HepG2 (cell line): ENCODE measurements at regions not wholly inside any gene's neighbourhood (a gene's known extent, or its start where the extent isn't known, plus 50 kb on each side); places are given as distances from the start of the nearest gene placed in this dataset.
A peak's percentile ranks its signal among the peaks of the same experiment; 100 is the strongest.

Experiments
- CBX1 ChIP-seq: IDR thresholded peaks from one replicate; pipeline ENCODE4 v1.6.1; 2016; ENCODE audit warnings: antibody characterized with exemption, low read depth
- ELF3 ChIP-seq: IDR thresholded peaks from 2 replicates; pipeline ENCODE4 v1.6.1; 2016; ENCODE audit warnings: missing genetic modification reagents, missing compliant biosample characterization
- FOSL1 ChIP-seq: sonication (generic); formaldehyde crosslinking; IDR thresholded peaks from 2 replicates; pipeline ENCODE4 v1.9.0; 2021; ENCODE audit warnings: missing genetic modification reagents, borderline replicate concordance
- HNRNPL ChIP-seq: fragments of 200-400 bp; formaldehyde crosslinking; IDR thresholded peaks from 2 replicates; pipeline ENCODE4 v1.6.1; 2017; ENCODE audit warnings: mild to moderate bottlenecking, low read depth, low read length
- NFKBIZ ChIP-seq: IDR thresholded peaks from 2 replicates; pipeline ENCODE4 v1.6.1; 2018; ENCODE audit warnings: missing genetic modification reagents, missing compliant biosample characterization
- SALL1 ChIP-seq: sonication (generic); formaldehyde crosslinking; IDR thresholded peaks from 2 replicates; pipeline ENCODE4 v1.8.0; 2022; ENCODE audit warnings: mild to moderate bottlenecking, missing genetic modification reagents
- SP5 ChIP-seq: IDR thresholded peaks from 2 replicates; pipeline ENCODE4 v1.6.1; 2016; ENCODE audit warnings: low read depth, borderline replicate concordance
- ZNF292 ChIP-seq: sonication (generic); formaldehyde crosslinking; IDR thresholded peaks from 2 replicates; pipeline ENCODE4 v1.8.1; 2022; ENCODE audit warnings: mild to moderate bottlenecking, low read depth, missing genetic modification reagents, borderline replicate concordance
- ZNF343 ChIP-seq: sonication (generic); formaldehyde crosslinking; IDR thresholded peaks from 2 replicates; pipeline ENCODE4 v1.4.0; 2020; ENCODE audit warnings: mild to moderate bottlenecking, missing genetic modification reagents
- ZNF644 ChIP-seq: IDR thresholded peaks from 2 replicates; pipeline ENCODE4 v1.6.1; 2016; ENCODE audit warnings: low read depth
- TF ChIP-seq, protein P1 (sequence below): sonication (generic); formaldehyde crosslinking; IDR thresholded peaks from 2 replicates; pipeline ENCODE4 v1.5.1; 2020; ENCODE audit warnings: missing genetic modification reagents, mild to moderate bottlenecking, borderline replicate concordance
- TF ChIP-seq, protein P2 (sequence below): sonication (generic); formaldehyde crosslinking; IDR thresholded peaks from 2 replicates; pipeline ENCODE4 v1.8.0; 2022; ENCODE audit warnings: mild to moderate bottlenecking, missing genetic modification reagents, borderline replicate concordance
- TF ChIP-seq, protein P3 (sequence below): sonication (generic); formaldehyde crosslinking; IDR thresholded peaks from 2 replicates; pipeline ENCODE4 v1.8.0; 2022; ENCODE audit warnings: mild to moderate bottlenecking, missing genetic modification reagents
- TF ChIP-seq, protein P4 (sequence below): IDR thresholded peaks from 2 replicates; pipeline ENCODE4 v1.6.1; 2018; ENCODE audit warnings: missing genetic modification reagents, mild to moderate bottlenecking, missing compliant biosample characterization
- TF ChIP-seq, protein P5 (sequence below): sonication (generic); formaldehyde crosslinking; IDR thresholded peaks from 2 replicates; pipeline ENCODE4 v1.4.0; 2020; ENCODE audit warnings: missing genetic modification reagents, borderline replicate concordance
- TF ChIP-seq, protein P6 (sequence below): sonication (generic); formaldehyde crosslinking; IDR thresholded peaks from 2 replicates; pipeline ENCODE4 v1.5.0; 2020; ENCODE audit warnings: mild to moderate bottlenecking, missing genetic modification reagents
- TF ChIP-seq, protein P7 (sequence below): IDR thresholded peaks from 2 replicates; pipeline ENCODE4 v1.6.1; 2012; ENCODE audit warnings: inconsistent platforms

DNA sequence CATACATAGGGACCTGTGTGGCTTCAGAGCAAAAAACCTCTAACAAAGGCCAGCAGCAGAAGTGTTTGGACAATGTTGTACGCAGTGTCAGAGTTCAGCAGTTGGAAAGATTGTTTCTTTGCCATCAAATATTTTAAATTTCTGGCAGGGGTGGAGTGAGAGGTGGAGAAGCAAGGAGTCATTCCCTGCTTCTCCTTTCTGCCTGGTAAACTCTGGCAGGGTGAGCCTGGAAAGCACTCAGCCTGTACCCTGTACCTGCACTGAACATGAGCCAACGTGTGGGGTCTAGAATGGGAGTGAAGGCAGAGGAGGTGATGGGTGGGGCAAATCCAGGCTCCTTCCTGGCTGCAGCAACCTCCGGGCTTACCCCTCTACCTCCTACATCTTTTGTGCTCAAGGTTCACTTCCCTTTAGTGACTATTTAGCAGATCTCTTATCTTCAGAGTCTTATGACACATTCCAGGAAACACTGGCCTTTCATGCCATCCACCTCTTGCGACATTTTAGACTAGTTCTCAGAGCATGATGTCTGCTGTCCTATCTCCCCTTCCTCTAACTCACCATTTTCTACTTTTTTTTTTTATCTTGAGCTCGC lies 445.0 kb upstream of the PIK3R1 start (continued):
- TF ChIP-seq, protein P1, sequence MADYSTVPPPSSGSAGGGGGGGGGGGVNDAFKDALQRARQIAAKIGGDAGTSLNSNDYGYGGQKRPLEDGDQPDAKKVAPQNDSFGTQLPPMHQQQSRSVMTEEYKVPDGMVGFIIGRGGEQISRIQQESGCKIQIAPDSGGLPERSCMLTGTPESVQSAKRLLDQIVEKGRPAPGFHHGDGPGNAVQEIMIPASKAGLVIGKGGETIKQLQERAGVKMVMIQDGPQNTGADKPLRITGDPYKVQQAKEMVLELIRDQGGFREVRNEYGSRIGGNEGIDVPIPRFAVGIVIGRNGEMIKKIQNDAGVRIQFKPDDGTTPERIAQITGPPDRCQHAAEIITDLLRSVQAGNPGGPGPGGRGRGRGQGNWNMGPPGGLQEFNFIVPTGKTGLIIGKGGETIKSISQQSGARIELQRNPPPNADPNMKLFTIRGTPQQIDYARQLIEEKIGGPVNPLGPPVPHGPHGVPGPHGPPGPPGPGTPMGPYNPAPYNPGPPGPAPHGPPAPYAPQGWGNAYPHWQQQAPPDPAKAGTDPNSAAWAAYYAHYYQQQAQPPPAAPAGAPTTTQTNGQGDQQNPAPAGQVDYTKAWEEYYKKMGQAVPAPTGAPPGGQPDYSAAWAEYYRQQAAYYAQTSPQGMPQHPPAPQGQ = no peak
- TF ChIP-seq ELF3 (CRISPR knock-in tag) (peak; percentile 95), FOSL1 (CRISPR knock-in tag) (0 out of 2 replicates have a peak, but pooled peaks have one; percentile 25), SALL1 (peak; percentile 94), SP5 (CRISPR knock-in tag) (peak; percentile 91), HNRNPL (0 out of 2 replicates have a peak, but pooled peaks have one; percentile 52), CBX1 (no peak), ZNF292 (peak; percentile 88; the same call in 1 of the 2 replicates), ZNF644 (CRISPR knock-in tag) (peak; percentile 80), NFKBIZ (CRISPR knock-in tag) (peak; percentile 92; the same call in 1 of the 2 replicates), ZNF343 (CRISPR knock-in tag) (0 out of 2 replicates have a peak, but pooled peaks have one; percentile 47)
- TF ChIP-seq, protein P2, sequence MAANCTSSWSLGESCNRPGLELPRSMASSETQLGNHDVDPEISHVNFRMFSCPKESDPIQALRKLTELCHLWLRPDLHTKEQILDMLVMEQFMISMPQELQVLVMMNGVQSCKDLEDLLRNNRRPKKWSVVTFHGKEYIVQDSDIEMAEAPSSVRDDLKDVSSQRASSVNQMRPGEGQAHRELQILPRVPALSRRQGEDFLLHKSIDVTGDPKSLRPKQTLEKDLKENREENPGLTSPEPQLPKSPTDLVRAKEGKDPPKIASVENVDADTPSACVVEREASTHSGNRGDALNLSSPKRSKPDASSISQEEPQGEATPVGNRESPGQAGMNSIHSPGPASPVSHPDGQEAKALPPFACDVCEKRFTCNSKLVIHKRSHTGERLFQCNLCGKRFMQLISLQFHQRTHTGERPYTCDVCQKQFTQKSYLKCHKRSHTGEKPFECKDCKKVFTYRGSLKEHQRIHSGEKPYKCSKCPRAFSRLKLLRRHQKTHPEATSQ (CRISPR knock-in tag) = peak; percentile 68; the same call in 1 of the 2 replicates
- TF ChIP-seq, protein P3, sequence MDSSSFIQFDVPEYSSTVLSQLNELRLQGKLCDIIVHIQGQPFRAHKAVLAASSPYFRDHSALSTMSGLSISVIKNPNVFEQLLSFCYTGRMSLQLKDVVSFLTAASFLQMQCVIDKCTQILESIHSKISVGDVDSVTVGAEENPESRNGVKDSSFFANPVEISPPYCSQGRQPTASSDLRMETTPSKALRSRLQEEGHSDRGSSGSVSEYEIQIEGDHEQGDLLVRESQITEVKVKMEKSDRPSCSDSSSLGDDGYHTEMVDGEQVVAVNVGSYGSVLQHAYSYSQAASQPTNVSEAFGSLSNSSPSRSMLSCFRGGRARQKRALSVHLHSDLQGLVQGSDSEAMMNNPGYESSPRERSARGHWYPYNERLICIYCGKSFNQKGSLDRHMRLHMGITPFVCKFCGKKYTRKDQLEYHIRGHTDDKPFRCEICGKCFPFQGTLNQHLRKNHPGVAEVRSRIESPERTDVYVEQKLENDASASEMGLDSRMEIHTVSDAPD = peak; percentile 78; the same call in 1 of the 2 replicates
- TF ChIP-seq, protein P4, sequence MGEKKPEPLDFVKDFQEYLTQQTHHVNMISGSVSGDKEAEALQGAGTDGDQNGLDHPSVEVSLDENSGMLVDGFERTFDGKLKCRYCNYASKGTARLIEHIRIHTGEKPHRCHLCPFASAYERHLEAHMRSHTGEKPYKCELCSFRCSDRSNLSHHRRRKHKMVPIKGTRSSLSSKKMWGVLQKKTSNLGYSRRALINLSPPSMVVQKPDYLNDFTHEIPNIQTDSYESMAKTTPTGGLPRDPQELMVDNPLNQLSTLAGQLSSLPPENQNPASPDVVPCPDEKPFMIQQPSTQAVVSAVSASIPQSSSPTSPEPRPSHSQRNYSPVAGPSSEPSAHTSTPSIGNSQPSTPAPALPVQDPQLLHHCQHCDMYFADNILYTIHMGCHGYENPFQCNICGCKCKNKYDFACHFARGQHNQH (CRISPR knock-in tag) = peak; percentile 20; the same call in 1 of the 2 replicates
- TF ChIP-seq, protein P5, sequence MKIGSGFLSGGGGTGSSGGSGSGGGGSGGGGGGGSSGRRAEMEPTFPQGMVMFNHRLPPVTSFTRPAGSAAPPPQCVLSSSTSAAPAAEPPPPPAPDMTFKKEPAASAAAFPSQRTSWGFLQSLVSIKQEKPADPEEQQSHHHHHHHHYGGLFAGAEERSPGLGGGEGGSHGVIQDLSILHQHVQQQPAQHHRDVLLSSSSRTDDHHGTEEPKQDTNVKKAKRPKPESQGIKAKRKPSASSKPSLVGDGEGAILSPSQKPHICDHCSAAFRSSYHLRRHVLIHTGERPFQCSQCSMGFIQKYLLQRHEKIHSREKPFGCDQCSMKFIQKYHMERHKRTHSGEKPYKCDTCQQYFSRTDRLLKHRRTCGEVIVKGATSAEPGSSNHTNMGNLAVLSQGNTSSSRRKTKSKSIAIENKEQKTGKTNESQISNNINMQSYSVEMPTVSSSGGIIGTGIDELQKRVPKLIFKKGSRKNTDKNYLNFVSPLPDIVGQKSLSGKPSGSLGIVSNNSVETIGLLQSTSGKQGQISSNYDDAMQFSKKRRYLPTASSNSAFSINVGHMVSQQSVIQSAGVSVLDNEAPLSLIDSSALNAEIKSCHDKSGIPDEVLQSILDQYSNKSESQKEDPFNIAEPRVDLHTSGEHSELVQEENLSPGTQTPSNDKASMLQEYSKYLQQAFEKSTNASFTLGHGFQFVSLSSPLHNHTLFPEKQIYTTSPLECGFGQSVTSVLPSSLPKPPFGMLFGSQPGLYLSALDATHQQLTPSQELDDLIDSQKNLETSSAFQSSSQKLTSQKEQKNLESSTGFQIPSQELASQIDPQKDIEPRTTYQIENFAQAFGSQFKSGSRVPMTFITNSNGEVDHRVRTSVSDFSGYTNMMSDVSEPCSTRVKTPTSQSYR (CRISPR knock-in tag) = peak; percentile 32; the same call in 1 of the 2 replicates
- TF ChIP-seq, protein P6, sequence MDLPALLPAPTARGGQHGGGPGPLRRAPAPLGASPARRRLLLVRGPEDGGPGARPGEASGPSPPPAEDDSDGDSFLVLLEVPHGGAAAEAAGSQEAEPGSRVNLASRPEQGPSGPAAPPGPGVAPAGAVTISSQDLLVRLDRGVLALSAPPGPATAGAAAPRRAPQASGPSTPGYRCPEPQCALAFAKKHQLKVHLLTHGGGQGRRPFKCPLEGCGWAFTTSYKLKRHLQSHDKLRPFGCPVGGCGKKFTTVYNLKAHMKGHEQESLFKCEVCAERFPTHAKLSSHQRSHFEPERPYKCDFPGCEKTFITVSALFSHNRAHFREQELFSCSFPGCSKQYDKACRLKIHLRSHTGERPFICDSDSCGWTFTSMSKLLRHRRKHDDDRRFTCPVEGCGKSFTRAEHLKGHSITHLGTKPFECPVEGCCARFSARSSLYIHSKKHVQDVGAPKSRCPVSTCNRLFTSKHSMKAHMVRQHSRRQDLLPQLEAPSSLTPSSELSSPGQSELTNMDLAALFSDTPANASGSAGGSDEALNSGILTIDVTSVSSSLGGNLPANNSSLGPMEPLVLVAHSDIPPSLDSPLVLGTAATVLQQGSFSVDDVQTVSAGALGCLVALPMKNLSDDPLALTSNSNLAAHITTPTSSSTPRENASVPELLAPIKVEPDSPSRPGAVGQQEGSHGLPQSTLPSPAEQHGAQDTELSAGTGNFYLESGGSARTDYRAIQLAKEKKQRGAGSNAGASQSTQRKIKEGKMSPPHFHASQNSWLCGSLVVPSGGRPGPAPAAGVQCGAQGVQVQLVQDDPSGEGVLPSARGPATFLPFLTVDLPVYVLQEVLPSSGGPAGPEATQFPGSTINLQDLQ (CRISPR knock-in tag) = peak; percentile 58; the same call in 1 of the 2 replicates
- TF ChIP-seq, protein P7, sequence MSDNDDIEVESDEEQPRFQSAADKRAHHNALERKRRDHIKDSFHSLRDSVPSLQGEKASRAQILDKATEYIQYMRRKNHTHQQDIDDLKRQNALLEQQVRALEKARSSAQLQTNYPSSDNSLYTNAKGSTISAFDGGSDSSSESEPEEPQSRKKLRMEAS = peak; percentile 60; the same call in 1 of the 2 replicates
